Chondrocyte (in vitro differentiated cells): ENCODE measurements at regions not wholly inside any gene's neighbourhood (a gene's known extent, or its start where the extent isn't known, plus 50 kb on each side); places are given as distances from the start of the nearest gene placed in this dataset.

Experiments used
- DNase-seq: peaks from one replicate; pipeline ENCODE4 v3.0.0; 2021; ENCODE audit warnings: mixed read lengths, low spot score
- H3K27ac Mint-ChIP-seq: one replicate; pipeline ENCODE4 v1.8.0; 2021; ENCODE audit warnings: mild to moderate bottlenecking, moderate library complexity, mixed read lengths; ENCODE audit not compliant: unreplicated experiment
- H3K27me3 Mint-ChIP-seq: 2 replicates; pipeline ENCODE4 v1.8.0; 2021; ENCODE audit warnings: low read depth, mixed read lengths
- H3K36me3 Mint-ChIP-seq: 2 replicates; pipeline ENCODE4 v1.8.0; 2021; ENCODE audit warnings: low read depth, mixed read lengths
- H3K4me1 Mint-ChIP-seq: 2 replicates; pipeline ENCODE4 v1.8.0; 2021; ENCODE audit warnings: low read depth, mild to moderate bottlenecking, mixed read lengths
- H3K4me3 Mint-ChIP-seq: one replicate; pipeline ENCODE4 v1.8.0; 2021; ENCODE audit warnings: mild to moderate bottlenecking, moderate library complexity, mixed read lengths; ENCODE audit not compliant: unreplicated experiment
- H3K9me3 Mint-ChIP-seq: 2 replicates; pipeline ENCODE4 v1.8.0; 2021; ENCODE audit warnings: low read depth, mixed read lengths
- TF ChIP-seq, protein P1 (sequence below): fragments of 200-600 bp; sonication (generic); IDR thresholded peaks from 2 replicates; pipeline ENCODE4 v1.5.0; 2021; ENCODE audit warnings: antibody characterized with exemption, mild to moderate bottlenecking, moderate library complexity

DNA sequence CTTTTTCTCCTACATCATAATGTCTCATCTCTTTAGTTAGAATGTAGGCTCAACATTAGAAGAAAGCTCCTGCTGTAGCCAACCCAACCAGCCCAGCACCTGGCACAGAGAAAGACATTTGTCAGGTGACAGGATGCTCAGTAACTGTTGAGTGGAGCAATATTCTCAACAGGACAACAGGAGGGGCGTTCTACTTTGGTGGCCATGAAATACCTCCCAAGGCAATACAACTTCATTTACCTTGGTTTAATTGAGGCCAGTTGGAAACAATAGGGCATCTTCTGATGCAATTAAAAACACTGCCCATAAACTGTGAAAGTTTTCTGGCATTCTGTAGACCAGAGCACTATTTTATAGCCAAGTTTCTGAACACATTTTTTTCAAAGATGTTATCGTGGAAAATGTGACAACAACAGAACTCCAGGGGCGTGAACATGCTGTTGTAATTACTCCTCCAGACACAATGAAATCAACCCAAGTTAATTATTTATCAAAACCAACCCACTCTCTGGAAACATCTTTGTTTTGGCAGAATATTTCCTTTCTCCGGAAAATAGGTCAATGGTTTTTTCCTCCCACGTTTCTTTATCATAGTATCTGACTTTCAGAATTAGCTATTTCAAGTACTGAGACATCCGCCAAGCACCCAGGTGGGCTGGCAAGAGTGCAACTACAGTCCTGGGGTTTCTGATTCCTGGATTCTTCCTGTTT lies 538.1 kb downstream of the SOX6 start:
- H3K36me3 Mint-ChIP-seq, result no peaks in the 10 kb centered on the region
- H3K4me3 Mint-ChIP-seq, result no peak overlapping the region
- TF ChIP-seq, protein P1, sequence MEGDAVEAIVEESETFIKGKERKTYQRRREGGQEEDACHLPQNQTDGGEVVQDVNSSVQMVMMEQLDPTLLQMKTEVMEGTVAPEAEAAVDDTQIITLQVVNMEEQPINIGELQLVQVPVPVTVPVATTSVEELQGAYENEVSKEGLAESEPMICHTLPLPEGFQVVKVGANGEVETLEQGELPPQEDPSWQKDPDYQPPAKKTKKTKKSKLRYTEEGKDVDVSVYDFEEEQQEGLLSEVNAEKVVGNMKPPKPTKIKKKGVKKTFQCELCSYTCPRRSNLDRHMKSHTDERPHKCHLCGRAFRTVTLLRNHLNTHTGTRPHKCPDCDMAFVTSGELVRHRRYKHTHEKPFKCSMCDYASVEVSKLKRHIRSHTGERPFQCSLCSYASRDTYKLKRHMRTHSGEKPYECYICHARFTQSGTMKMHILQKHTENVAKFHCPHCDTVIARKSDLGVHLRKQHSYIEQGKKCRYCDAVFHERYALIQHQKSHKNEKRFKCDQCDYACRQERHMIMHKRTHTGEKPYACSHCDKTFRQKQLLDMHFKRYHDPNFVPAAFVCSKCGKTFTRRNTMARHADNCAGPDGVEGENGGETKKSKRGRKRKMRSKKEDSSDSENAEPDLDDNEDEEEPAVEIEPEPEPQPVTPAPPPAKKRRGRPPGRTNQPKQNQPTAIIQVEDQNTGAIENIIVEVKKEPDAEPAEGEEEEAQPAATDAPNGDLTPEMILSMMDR, result no peak
- peaks cover 19% of the 10 kb centered on the region for H3K9me3 Mint-ChIP-seq
- H3K27me3 Mint-ChIP-seq, result no peaks in the 10 kb centered on the region
- no peak for DNase-seq
- peak overlapping the region; percentile 99 for H3K27ac Mint-ChIP-seq
- H3K4me1 Mint-ChIP-seq, result peaks cover 65% of the 10 kb centered on the region

DNA sequence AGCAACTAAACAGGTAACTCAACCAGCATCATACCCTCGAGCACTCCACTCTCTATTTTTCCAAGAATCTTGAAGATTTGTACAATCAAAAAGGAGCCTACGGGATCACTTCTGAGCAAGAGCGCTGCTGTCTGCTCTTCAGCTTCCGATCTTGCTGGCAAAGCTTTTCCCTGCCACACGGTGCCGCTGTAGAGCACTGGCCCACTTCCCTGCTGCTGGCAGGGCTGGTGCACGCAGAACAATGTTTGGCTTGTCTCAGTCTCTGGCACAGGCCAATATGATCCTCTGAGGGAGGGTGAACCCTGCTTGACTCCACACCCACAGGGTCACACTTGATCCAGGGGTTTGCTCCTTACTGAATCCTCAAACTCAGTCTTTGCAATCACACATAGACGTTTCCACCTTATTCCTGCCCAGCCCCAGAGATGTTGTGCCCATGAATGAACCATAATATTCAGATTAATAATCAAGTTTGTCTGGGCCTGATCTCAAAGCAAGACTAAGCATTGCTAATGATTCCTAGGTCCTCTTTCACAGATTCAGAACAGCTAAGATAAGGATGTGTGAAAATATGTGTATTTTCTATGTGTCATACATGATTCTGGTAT lies 536.6 kb downstream of the SOX6 start:
- no peak for DNase-seq
- H3K4me1 Mint-ChIP-seq, result peaks cover 77% of the 10 kb centered on the region
- no peak overlapping the region for H3K4me3 Mint-ChIP-seq
- H3K36me3 Mint-ChIP-seq, result no peaks in the 10 kb centered on the region
- H3K27ac Mint-ChIP-seq, result peak overlapping the region; percentile 52
- TF ChIP-seq, protein P1, result peak; percentile 87
- H3K9me3 Mint-ChIP-seq, result peaks cover 18% of the 10 kb centered on the region
- H3K27me3 Mint-ChIP-seq, result no peaks in the 10 kb centered on the region

DNA sequence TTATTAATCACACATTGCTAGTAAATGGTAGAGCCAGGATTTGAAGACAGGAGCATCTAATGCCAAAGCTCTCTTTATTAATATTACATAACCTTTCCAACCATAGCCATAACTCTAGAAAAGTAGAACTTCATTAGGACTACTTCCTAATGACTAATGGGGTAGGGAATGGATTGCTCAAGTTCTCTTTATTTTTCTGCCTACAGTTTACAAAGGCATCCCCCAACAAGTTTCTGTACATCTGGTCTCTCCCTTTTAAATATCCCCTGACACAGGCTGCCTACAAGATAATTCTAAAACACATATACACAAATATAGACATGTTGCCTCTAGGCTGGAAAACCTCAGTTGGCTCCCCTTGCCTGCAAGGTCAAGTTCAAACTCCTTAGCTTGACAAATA lies 534.9 kb downstream of the SOX6 start:
- Mint-ChIP-seq H3K27me3 (no peaks in the 10 kb centered on the region), H3K36me3 (no peaks in the 10 kb centered on the region), H3K9me3 (peaks cover 15% of the 10 kb centered on the region), H3K27ac (no peak overlapping the region), H3K4me3 (no peak overlapping the region), H3K4me1 (peaks cover 75% of the 10 kb centered on the region)
- TF ChIP-seq, protein P1, result no peak
- DNase-seq, result no peak

DNA sequence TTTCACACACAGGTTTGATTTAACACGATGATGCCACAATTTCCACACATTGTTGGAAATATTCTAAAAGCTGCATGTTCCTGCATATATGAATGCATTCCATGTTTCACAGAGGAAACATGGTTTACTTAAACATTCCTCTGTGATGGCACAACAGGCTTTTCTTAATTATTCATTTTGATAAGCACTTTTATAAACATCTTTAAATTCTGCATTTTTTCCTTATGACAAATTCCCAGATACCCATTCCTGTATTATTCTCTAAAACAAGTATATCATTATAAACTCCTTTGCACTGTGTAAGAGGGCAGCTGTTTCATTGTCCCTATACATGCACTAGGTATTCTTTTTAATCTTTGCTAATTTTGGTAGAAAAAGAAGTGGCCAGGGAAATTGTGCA lies 532.3 kb downstream of the SOX6 start:
- Mint-ChIP-seq H3K27ac (peak overlapping the region; percentile 38), H3K4me1 (peaks cover 59% of the 10 kb centered on the region), H3K27me3 (no peaks in the 10 kb centered on the region), H3K9me3 (peaks cover 15% of the 10 kb centered on the region), H3K4me3 (no peak overlapping the region), H3K36me3 (no peaks in the 10 kb centered on the region)
- TF ChIP-seq, protein P1, result no peak
- DNase-seq, result no peak

DNA sequence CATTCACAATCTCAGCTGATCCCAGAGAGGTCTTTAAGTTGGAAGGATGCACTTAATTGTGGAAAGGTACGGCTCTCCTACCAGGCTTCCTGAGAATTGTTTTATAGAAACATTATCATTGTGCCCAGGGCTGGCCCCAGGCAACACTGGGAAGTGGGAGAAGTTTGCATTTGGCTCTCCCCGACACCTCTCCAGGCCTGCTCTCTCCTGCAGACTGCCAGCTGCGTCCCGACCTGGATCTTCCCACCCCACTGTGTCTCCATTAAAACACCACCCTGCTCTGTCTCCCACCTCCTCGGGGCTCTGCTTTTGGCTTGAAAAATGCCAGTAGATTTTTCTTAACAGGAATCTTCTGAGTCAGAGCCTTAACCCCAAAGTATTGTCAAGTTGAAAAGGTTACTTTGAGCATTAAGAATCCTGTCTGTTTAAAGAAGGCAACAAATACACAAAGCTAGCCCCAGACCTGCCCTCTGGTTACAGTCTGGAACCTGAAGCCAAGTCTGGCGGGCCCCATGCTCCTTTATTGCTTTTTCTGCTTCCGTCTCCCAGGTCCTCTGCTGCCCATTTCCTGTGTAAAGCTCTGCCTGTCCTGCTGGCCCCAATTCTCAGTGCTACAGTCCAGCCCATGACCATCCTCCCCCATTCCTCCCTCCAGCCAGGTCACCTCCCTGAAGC lies 530.2 kb downstream of the SOX6 start:
- no peak overlapping the region for H3K4me3 Mint-ChIP-seq
- DNase-seq, result no peak
- H3K4me1 Mint-ChIP-seq, result peaks cover 63% of the 10 kb centered on the region
- peaks cover 8% of the 10 kb centered on the region for H3K9me3 Mint-ChIP-seq
- no peaks in the 10 kb centered on the region for H3K27me3 Mint-ChIP-seq
- H3K27ac Mint-ChIP-seq, result peak overlapping the region; percentile 4
- TF ChIP-seq, protein P1, result no peak
- no peaks in the 10 kb centered on the region for H3K36me3 Mint-ChIP-seq
